ENCODE measurements at regions not wholly inside any gene's neighbourhood (a gene's known extent, or its start where the extent isn't known, plus 50 kb on each side); places are given as distances from the start of the nearest gene placed in this dataset.

DNA sequence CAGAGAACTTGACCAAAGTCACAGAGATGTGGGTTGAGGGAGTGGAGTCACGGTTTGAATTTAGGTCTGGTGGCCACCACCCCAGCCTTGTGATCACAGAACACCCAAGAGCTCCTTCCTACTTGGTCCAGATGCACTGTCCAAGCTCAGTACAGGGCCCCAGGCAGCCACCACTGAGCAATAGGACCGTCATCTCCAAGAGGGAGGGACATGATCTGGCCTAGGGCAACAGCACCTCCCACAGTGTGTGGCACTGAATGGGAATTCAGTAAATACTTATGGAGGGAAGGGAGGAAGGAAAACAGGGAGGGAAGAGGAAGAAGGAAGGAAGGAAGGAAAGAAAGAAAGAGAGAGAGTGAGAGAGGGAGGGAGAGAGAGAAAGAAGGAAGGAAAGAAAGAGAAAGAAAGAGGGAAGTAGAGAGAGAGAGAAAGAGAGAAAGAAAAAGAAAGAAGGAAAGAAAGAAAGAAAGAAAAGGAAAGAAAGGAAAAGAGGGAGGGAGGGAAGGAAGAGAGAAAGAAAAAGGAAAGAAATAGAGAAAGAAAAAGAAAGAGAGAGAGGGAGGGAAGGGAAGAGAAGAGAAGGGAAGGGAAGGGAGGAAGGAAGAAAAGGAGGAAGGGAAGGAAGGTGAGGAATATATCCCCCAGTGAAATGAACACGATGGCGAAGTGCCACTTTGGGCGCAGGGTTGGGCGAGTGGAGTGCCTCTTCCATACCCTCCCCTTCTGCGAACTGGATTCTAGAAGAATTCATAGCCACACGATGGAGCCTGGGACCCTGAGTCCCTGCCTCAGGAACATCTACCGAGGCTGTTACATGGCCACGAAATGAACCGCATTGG, 243.7 kb downstream of the TFAP2C start:
- no peaks in the 10 kb centered on the region; the same call in 2 of the 3 replicates for H3K9me3 ChIP-seq (replicated peaks; ENCODE audit: control insufficient read depth, insufficient read depth, low read length)
- H2AFZ ChIP-seq (ENCODE audit: control insufficient read depth, low read depth, low read length) = no peak overlapping the region
- H3K27me3 ChIP-seq (replicated peaks in 1 of 2; ENCODE audit: control insufficient read depth in 2 of 2, insufficient read depth in 2 of 2, low read length in 1 of 2) = no peaks in the 10 kb centered on the region; a peak in 2 of 4 replicates
- TF ChIP-seq CEBPB (IDR thresholded peaks at IDR 0.05; ENCODE audit: borderline replicate concordance in 1 of 2, low read depth in 2 of 2, low read length in 2 of 2) = no peak
- TF ChIP-seq PML (IDR thresholded peaks at IDR 0.05; ENCODE audit: low read length) = no peak
- no peak for TF ChIP-seq SUPT20H (IDR thresholded peaks at IDR 0.05; ENCODE audit: borderline replicate concordance, control insufficient read depth, low read depth, low read length)
- TF ChIP-seq, protein P1, sequence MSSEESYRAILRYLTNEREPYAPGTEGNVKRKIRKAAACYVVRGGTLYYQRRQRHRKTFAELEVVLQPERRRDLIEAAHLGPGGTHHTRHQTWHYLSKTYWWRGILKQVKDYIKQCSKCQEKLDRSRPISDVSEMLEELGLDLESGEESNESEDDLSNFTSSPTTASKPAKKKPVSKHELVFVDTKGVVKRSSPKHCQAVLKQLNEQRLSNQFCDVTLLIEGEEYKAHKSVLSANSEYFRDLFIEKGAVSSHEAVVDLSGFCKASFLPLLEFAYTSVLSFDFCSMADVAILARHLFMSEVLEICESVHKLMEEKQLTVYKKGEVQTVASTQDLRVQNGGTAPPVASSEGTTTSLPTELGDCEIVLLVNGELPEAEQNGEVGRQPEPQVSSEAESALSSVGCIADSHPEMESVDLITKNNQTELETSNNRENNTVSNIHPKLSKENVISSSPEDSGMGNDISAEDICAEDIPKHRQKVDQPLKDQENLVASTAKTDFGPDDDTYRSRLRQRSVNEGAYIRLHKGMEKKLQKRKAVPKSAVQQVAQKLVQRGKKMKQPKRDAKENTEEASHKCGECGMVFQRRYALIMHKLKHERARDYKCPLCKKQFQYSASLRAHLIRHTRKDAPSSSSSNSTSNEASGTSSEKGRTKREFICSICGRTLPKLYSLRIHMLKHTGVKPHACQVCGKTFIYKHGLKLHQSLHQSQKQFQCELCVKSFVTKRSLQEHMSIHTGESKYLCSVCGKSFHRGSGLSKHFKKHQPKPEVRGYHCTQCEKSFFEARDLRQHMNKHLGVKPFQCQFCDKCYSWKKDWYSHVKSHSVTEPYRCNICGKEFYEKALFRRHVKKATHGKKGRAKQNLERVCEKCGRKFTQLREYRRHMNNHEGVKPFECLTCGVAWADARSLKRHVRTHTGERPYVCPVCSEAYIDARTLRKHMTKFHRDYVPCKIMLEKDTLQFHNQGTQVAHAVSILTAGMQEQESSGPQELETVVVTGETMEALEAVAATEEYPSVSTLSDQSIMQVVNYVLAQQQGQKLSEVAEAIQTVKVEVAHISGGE (CRISPR knock-in tag; IDR thresholded peaks at IDR 0.05) = no peak
- no peak for TF ChIP-seq NBN (IDR thresholded peaks at IDR 0.05)
- no peak for TF ChIP-seq GABPA (IDR thresholded peaks at IDR 0.05; ENCODE audit: low read depth)
- no peak for TF ChIP-seq CBX5 (IDR thresholded peaks at IDR 0.05; ENCODE audit: low read depth)
- TF ChIP-seq ZBED1 (IDR thresholded peaks at IDR 0.05; ENCODE audit: borderline replicate concordance) = no peak
- TF ChIP-seq, protein P2, sequence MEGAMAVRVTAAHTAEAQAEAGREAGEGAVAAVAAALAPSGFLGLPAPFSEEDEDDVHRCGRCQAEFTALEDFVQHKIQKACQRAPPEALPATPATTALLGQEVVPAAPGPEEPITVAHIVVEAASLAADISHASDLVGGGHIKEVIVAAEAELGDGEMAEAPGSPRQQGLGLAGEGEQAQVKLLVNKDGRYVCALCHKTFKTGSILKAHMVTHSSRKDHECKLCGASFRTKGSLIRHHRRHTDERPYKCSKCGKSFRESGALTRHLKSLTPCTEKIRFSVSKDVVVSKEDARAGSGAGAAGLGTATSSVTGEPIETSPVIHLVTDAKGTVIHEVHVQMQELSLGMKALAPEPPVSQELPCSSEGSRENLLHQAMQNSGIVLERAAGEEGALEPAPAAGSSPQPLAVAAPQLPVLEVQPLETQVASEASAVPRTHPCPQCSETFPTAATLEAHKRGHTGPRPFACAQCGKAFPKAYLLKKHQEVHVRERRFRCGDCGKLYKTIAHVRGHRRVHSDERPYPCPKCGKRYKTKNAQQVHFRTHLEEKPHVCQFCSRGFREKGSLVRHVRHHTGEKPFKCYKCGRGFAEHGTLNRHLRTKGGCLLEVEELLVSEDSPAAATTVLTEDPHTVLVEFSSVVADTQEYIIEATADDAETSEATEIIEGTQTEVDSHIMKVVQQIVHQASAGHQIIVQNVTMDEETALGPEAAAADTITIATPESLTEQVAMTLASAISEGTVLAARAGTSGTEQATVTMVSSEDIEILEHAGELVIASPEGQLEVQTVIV (IDR thresholded peaks at IDR 0.05; ENCODE audit: borderline replicate concordance, partially characterized antibody) = no peak
- no peak for TF ChIP-seq TCF7 (IDR thresholded peaks at IDR 0.05; ENCODE audit: borderline replicate concordance)
- no peak for TF ChIP-seq BCL11A (IDR thresholded peaks at IDR 0.05; ENCODE audit: low read depth, low read length)
- no peak for TF ChIP-seq IKZF2 (IDR thresholded peaks at IDR 0.05)
- TF ChIP-seq, protein P3, sequence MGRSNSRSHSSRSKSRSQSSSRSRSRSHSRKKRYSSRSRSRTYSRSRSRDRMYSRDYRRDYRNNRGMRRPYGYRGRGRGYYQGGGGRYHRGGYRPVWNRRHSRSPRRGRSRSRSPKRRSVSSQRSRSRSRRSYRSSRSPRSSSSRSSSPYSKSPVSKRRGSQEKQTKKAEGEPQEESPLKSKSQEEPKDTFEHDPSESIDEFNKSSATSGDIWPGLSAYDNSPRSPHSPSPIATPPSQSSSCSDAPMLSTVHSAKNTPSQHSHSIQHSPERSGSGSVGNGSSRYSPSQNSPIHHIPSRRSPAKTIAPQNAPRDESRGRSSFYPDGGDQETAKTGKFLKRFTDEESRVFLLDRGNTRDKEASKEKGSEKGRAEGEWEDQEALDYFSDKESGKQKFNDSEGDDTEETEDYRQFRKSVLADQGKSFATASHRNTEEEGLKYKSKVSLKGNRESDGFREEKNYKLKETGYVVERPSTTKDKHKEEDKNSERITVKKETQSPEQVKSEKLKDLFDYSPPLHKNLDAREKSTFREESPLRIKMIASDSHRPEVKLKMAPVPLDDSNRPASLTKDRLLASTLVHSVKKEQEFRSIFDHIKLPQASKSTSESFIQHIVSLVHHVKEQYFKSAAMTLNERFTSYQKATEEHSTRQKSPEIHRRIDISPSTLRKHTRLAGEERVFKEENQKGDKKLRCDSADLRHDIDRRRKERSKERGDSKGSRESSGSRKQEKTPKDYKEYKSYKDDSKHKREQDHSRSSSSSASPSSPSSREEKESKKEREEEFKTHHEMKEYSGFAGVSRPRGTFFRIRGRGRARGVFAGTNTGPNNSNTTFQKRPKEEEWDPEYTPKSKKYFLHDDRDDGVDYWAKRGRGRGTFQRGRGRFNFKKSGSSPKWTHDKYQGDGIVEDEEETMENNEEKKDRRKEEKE (IDR thresholded peaks at IDR 0.05) = no peak
- no peak for TF ChIP-seq MTA2 (IDR thresholded peaks at IDR 0.05; ENCODE audit: low read depth)
- TF ChIP-seq NFYB (IDR thresholded peaks at IDR 0.05; ENCODE audit: insufficient read depth, low read depth, low read length) = no peak
- no peak overlapping the region for H3K4me2 ChIP-seq (ENCODE audit: control insufficient read depth, insufficient read depth)
- in situ Hi-C loops (cut with MboI) (no loop called here), intact Hi-C loops (cut with micrococcal nuclease; ENCODE audit: unreplicated experiment) (no loop called here)
- DNase-seq (ENCODE audit: low read depth, low spot score) (no peak), ATAC-seq (no peak), FAIRE-seq (no peak)
- 48% methylated on average over 11 of the region's 11 CpGs for WGBS (ENCODE audit: insufficient coverage, insufficient replicate concordance, low lambda C conversion rate, missing lambda C conversion rate)
- H3K4me1 ChIP-seq (ENCODE audit: control insufficient read depth, insufficient read depth, low read length) = no peaks in the 10 kb centered on the region
- H3K36me3 ChIP-seq (ENCODE audit: control insufficient read depth in 2 of 2, insufficient read depth in 2 of 2, low read length in 1 of 2) = no peaks in the 10 kb centered on the region
- ChIA-PET RAD21 (ENCODE audit: unreplicated experiment) (no interaction called here), POLR2A (no interaction called here), CTCF (no interaction called here), SMC1A (ENCODE audit: uncharacterized antibody, unreplicated experiment) (no interaction called here)
- no TSS peak for BruUV-seq (replicated peaks)
- no peak overlapping the region for H3K4me3 ChIP-seq
- no peaks in the 10 kb centered on the region for H4K20me1 ChIP-seq (ENCODE audit: control insufficient read depth, insufficient read depth)
- no peaks in the 10 kb centered on the region for H3K79me2 ChIP-seq (ENCODE audit: control insufficient read depth, insufficient read depth, low read length)
- H3K27ac ChIP-seq (ENCODE audit: control insufficient read depth, insufficient read depth) = no peak overlapping the region
- H3K9ac ChIP-seq (ENCODE audit: control insufficient read depth, insufficient read depth, low read length) = no peak overlapping the region
